Duodenal mucosa (tissue), 2 donors: ENCODE measurements at regions not wholly inside any gene's neighbourhood (a gene's known extent, or its start where the extent isn't known, plus 50 kb on each side); places are given as distances from the start of the nearest gene placed in this dataset.

ENCODE experiments used
- H3K27ac ChIP-seq: one replicate; pipeline ENCODE4 v1.7.0; 2013; ENCODE audit warnings: low read depth, low read length
- H3K27me3 ChIP-seq, 2 donors: one replicate each; pipeline ENCODE4 v1.7.0; 2013; ENCODE audit warnings: low read length in 2 of 2, control low read depth in 1 of 2; ENCODE audit not compliant: insufficient read depth in 2 of 2, control insufficient read depth in 1 of 2
- H3K36me3 ChIP-seq, 2 donors: one replicate each; pipeline ENCODE4 v1.7.0; 2013; ENCODE audit warnings: low read length in 2 of 2, control low read depth in 1 of 2; ENCODE audit not compliant: insufficient read depth in 2 of 2, control insufficient read depth in 1 of 2
- H3K4me1 ChIP-seq, 2 donors: one replicate each; pipeline ENCODE4 v1.7.0; 2013; ENCODE audit warnings: low read length in 2 of 2, control low read depth in 1 of 2; ENCODE audit not compliant: insufficient read depth in 2 of 2, control insufficient read depth in 1 of 2
- H3K4me3 ChIP-seq, 2 donors: one replicate each; pipeline ENCODE4 v1.7.0; 2013; ENCODE audit warnings: low read length in 2 of 2, low read depth in 1 of 2
- H3K9ac ChIP-seq, 2 donors: one replicate each; pipeline ENCODE4 v1.7.0; 2013; ENCODE audit warnings: low read length in 2 of 2, low read depth in 1 of 2
- H3K9me3 ChIP-seq, 2 donors: one replicate each; pipeline ENCODE4 v1.7.0; 2013; ENCODE audit warnings: low read length in 2 of 2, control low read depth in 1 of 2; ENCODE audit not compliant: control insufficient read depth in 1 of 2

DNA sequence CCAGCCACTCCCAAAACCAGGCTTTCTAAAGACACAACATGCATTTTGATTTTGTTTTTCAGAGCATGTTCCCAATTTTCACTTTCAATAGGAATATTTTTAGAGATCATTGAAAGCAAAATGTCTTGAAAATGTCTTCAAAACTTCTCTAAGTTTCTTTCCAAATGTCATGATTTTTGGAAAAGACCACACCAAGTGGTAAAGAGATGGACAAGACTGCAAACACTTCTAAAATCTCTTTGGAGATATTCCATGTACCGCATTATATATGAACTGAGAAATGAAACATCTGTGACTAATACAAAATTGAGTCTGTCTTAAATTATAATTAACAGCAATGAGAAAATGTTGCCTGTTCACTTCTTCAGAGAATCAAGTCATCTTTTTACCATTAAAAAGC is 418.0 kb upstream of the PKN2 start:
- Histone ChIP-seq H3K9ac (no peak overlapping the region), H3K9me3 (no peaks in the 10 kb centered on the region), H3K27me3 (no peaks in the 10 kb centered on the region), H3K27ac (no peak overlapping the region), H3K4me1 (no peaks in the 10 kb centered on the region), H3K36me3 (no peaks in the 10 kb centered on the region), H3K4me3 (no peak overlapping the region)

DNA sequence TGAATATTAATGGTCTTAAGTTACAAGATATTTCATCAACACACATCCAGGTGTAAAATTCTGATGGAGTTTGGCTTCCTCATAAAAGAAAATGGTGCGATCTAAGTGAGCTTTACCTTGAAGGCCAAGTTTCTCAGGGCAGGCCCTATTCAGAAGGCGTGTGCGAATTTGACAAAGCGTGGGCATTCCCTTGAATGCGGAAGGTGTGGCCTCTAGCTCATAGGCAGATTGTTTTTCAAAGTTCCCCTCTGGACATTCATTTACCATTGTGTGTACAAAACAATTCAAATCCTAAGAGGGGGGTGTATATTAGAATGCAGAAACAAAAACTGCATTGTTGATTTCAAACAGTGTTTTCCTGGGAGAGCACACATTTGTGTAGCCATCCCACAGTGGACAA is 411.9 kb upstream of the PKN2 start:
- Histone ChIP-seq H3K9ac (no peak overlapping the region), H3K4me1 (no peaks in the 10 kb centered on the region), H3K36me3 (no peaks in the 10 kb centered on the region), H3K27me3 (no peaks in the 10 kb centered on the region), H3K27ac (no peak overlapping the region), H3K4me3 (no peak overlapping the region), H3K9me3 (no peaks in the 10 kb centered on the region)

DNA sequence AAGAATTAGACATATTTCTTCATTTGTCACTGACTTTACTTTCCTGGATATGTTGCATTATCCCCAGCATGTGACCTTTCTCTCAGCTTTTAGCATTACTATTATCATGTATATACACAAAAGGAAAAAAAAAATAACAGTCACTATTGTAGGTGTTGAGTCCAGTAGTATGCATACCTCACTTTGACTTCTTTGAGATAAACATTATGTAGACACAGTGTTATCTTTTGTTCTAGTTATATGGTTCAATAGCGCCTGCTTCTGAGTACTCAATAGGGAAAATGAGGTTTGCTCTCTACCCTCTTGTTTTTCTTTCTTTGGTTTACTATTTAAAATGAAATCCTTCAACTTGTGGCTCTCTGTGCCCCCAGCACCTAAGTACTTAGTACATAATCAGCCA is 409.6 kb upstream of the PKN2 start:
- Histone ChIP-seq H3K27ac (no peak overlapping the region), H3K9me3 (no peaks in the 10 kb centered on the region), H3K4me3 (no peak overlapping the region), H3K9ac (no peak overlapping the region), H3K36me3 (no peaks in the 10 kb centered on the region), H3K27me3 (no peaks in the 10 kb centered on the region), H3K4me1 (no peaks in the 10 kb centered on the region)

DNA sequence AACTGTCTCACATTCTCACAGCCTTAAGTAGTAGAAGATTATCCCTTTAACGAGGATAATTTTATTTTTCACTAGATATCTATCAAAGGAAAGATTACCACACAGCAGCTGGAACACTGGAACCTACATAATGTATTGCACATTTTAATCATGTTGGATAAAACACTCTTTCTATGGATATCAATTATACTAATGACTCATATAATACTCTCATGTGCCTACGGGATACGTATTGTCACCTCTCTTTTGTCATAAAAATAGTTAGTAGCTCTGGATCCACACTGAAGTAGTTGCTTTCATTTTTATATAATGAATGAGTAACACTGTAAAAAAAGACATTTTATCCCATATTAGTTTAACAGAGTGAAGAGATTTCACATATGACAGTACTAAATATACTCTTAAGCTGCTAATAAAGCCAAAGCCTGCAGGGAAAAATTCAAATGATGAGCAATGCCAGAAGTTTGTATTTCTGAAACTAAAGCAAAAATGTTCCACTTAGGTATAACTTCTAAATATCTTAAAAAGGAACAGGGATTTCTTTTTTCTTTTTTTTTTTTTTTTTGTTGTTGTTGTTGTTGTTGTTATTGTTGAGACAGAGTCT is 408.7 kb upstream of the PKN2 start:
- no peaks in the 10 kb centered on the region for H3K27me3 ChIP-seq
- H3K9me3 ChIP-seq: no peaks in the 10 kb centered on the region
- no peaks in the 10 kb centered on the region for H3K4me1 ChIP-seq
- H3K27ac ChIP-seq: no peak overlapping the region
- no peak overlapping the region for H3K9ac ChIP-seq
- no peak overlapping the region for H3K4me3 ChIP-seq
- H3K36me3 ChIP-seq: no peaks in the 10 kb centered on the region

DNA sequence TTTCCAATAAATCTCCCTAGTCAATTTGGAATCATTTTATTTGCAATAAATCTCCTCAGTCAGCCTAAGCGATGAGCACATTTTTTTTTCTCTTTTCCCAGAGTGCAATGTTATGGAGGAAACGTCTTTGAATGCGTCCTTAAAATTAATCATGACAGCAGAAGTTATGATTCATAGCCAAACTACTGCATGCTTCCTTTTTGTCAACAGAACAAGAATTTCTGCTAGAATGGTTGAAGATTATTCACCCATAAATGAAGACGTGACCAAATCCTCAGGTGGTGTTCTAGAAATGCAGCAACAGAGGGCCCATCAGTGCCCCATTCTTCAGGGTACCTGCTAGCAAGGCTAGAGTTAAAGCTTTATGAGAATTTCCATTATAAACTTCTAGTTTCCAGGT is 407.9 kb upstream of the PKN2 start:
- no peaks in the 10 kb centered on the region for H3K4me1 ChIP-seq
- H3K4me3 ChIP-seq: no peak overlapping the region
- no peak overlapping the region for H3K27ac ChIP-seq
- H3K36me3 ChIP-seq: no peaks in the 10 kb centered on the region
- H3K27me3 ChIP-seq: no peaks in the 10 kb centered on the region
- H3K9ac ChIP-seq: no peak overlapping the region
- H3K9me3 ChIP-seq: no peaks in the 10 kb centered on the region

DNA sequence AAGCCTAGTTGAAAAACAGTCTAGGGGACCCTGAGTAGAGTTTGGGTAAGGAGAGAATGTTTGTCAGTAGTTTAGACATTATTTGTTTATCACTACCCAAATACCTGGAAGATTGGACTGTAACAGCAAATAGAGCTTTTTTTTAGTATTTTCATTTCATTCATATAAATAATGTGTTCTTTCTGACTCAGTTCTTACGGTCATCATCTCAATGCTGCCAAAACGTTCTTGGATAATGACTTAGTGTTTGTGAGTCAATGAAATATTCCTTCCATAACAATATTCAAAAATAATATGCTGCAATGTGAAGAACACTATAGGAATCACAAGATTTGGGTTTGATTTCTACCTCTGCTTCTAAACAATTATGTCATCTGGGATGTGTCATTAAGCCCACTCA is 400.0 kb upstream of the PKN2 start:
- no peak overlapping the region for H3K4me3 ChIP-seq
- H3K27ac ChIP-seq: no peak overlapping the region
- no peaks in the 10 kb centered on the region for H3K9me3 ChIP-seq
- H3K27me3 ChIP-seq: no peaks in the 10 kb centered on the region
- no peak overlapping the region for H3K9ac ChIP-seq
- no peaks in the 10 kb centered on the region for H3K4me1 ChIP-seq
- H3K36me3 ChIP-seq: no peaks in the 10 kb centered on the region

DNA sequence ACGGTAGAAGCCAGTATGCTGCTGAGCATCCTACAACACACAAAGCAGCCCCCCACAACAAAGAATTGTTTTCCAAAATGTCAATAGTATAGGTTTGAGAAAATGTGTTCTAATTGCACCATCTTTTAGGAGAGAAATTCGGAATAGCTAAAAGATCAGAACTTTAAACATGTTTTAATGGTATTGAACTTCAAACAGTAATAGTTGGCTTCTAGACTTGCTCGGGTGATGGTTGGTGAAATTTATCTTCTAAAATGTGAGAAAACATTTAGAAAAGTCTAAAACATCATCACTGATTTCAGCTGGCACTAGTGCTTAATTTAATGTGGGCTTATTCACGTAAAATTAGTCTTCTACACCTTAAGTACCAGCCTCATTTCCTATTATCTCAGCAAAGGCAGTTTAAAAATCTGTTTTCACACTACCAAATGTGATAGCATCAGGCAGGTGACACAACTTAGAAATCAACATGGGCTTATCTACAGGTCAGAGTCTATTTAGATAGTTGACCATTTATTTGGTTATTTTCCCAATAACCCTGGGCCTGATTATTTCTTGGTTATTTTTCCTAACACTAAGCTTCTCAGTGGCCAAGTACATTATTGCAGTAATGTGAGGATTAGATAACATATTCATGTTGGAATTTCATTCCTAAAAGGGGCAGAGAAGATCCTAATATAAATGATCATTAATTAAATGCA is 399.3 kb upstream of the PKN2 start:
- H3K4me3 ChIP-seq: no peak overlapping the region

DNA sequence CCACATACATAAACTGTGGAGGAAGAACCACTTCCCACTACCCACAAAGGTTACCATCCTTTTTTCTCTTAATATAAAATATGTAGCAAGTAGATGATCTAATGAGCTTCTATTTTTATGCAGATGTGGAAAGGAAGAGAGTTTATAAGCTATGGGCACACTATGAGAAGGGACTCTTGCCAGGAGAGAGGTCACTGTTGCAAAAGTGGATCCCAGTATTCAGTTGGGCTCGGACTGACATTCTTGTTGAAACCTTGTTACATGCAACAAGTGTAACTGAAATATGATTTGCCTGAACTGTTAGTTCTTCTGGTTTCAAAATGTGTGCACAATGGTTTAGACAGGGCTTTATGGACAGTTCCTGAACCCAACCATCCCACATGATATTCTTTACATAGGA is 397.4 kb upstream of the PKN2 start:
- no peak overlapping the region for H3K9ac ChIP-seq
- no peaks in the 10 kb centered on the region for H3K36me3 ChIP-seq
- H3K27me3 ChIP-seq: no peaks in the 10 kb centered on the region
- H3K9me3 ChIP-seq: no peaks in the 10 kb centered on the region
- no peak overlapping the region for H3K27ac ChIP-seq
- no peaks in the 10 kb centered on the region for H3K4me1 ChIP-seq
- H3K4me3 ChIP-seq: no peak overlapping the region

More for the DNA sequence above, 399.3 kb upstream of the PKN2 start:
- no peaks in the 10 kb centered on the region for H3K36me3 ChIP-seq
- no peak overlapping the region for H3K27ac ChIP-seq
- H3K9me3 ChIP-seq: no peaks in the 10 kb centered on the region
- no peaks in the 10 kb centered on the region for H3K27me3 ChIP-seq
- no peak overlapping the region for H3K9ac ChIP-seq
- H3K4me1 ChIP-seq: no peaks in the 10 kb centered on the region

DNA sequence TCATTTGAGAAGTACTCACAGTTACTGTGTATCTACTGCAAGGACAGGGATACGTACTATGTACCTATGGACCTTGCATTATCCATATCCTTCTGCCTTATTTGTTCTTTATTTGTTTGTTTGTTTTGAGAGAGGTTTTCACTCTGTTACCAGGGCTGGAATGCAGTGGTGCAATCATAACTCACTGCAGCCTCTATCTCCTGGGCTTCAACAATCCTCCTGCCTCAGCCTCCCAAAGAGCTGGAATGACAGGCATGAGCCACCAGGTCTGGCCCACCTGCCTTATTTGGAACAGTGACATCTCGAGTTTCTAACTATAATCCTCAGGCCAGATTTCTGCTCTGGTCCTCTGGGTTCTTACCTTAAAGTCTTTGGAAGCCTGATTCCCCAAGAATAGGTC is 395.5 kb upstream of the PKN2 start:
- H3K9me3 ChIP-seq: no peaks in the 10 kb centered on the region
- H3K36me3 ChIP-seq: no peaks in the 10 kb centered on the region
- H3K4me1 ChIP-seq: no peaks in the 10 kb centered on the region
- H3K27ac ChIP-seq: no peak overlapping the region
- no peak overlapping the region for H3K9ac ChIP-seq
- H3K4me3 ChIP-seq: no peak overlapping the region
- no peaks in the 10 kb centered on the region for H3K27me3 ChIP-seq

DNA sequence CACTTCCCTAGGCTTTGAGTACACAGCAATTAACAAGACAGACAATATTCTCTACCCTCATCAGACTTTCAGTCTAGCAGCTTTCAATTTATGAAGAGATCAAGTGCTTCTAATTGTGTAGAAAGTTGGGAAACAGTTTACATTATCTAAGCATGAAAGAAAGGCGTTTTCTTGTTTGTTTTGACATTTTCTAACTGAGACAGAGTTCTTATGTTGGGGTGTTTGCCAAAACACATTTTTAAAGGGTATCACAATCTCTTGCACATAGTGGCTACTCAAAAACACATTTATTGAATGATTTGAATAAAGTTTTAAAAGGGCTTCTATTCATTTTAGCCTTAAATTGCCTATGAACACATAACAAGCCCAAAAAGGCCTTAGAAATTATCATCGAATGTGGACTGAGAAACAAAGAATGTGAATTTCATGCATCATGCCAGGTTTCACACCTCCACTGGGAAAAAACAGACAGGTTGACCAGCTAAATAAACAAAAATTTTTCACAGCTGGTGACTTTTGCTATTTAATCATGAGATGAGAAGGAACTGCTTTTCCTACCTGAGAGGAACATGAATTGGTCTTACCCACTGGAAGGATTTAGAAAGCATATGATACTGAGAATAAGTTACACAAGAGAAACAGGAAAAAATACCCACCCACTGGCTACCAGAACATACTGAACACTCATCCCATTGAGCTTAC is 394.5 kb upstream of the PKN2 start:
- H3K27ac ChIP-seq: no peak overlapping the region
- H3K36me3 ChIP-seq: no peaks in the 10 kb centered on the region
- H3K9ac ChIP-seq: no peak overlapping the region
- no peak overlapping the region for H3K4me3 ChIP-seq
- no peaks in the 10 kb centered on the region for H3K4me1 ChIP-seq
- no peaks in the 10 kb centered on the region for H3K27me3 ChIP-seq
- no peaks in the 10 kb centered on the region for H3K9me3 ChIP-seq
